ENCODE measurements at regions not wholly inside any gene's neighbourhood (a gene's known extent, or its start where the extent isn't known, plus 50 kb on each side); places are given as distances from the start of the nearest gene placed in this dataset.

- in situ Hi-C loops (cut with HindIII; ENCODE audit: low sequenced_read_pairs) = no loop called here
Observed at GRCh38 chr5:56558131-56558745, 257.1 kb upstream of the MAP3K1 start.

- in situ Hi-C loops (cut with HindIII; ENCODE audit: low sequenced_read_pairs) = no loop called here
Observed at GRCh38 chr5:56557198-56557597, 258.2 kb upstream of the MAP3K1 start.

DNA sequence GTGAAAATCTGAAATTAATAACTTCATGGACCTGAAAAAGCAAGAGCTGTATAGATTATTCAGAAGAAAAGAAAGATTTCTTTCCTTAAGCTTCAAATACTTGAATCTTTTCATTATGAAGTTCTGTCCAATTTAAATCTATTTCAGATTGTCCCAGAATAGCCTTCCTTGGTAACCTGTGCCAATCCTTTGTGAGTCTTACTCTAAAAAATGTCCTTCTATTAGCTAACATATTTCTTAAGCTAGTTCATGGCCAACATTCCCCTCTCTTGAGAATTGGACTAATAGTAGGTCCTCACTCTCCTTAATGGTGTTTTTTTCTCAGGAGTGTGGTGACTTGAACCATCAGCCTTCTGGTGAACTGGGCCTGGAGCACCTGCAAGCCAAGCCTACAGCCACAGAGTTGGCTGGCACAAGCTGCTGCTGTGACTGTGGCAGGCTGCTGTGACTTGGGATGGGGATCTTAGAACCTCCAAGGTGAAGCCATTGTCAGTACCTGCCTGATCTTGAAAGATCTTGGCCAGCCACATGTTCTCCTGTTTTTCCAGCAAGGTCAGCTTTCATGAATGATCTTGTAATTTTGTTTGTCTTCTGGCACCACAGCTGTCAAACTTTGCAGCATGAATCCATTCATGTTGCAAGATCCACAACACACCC, 262.6 kb upstream of the MAP3K1 start:
- in situ Hi-C loops (cut with HindIII; ENCODE audit: low sequenced_read_pairs) = no loop called here

DNA sequence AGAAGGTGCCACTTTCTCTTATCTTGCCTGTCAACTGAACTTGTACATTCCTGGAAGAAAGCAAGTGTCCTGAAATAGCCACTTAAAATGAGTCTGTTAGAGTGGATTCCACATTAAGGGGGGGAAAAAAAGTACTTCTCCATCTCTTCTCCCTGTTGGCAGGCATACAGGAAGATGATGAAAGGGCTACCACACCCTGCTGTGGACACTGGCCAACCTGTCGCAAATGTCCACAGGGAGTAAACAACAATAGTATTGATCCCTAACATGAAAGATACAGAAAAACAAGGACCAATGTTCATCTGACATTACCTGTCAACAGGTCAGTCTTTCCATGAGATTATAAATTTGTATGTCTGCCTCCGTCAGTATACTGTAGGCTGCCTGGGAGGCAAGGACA, 265.1 kb upstream of the MAP3K1 start:
- in situ Hi-C loops (cut with HindIII; ENCODE audit: low sequenced_read_pairs) = no loop called here

DNA sequence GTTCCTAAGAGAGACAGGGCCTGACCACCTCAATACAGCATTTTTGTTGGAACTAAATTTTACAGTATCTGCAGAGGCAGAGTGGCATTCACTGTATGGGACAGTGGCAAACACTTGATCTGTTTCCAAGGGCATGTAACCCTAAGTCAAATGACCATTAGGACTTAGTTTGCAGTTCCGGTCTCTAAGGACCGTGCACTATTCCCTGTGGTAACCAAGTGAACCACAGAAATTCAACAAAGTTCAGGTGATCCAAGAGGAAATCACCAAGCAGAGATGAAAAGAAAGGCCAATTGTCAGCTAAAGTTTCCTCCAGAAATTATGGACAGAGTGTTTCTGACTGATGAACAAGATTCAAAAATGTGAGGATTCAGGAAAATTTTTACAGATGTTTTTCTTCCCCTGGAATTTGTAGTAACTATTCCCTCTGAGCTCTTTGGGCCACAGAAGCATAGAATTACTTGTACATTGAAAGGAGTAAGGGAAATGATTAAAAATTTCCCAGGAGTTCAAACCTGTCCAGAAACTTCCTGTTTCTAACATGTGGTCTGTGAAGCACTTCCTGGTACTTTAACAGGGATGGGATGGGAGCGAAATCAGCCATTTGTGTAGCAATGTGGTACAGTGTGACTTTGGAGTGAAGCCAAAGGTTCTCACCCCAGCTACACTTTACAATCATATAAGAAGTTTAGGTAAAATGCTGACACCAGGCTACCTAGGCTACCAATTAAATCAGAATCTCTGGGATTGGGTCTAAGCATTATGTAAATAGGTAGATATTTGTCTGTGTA, 266.1 kb upstream of the MAP3K1 start:
- in situ Hi-C loops (cut with HindIII; ENCODE audit: low sequenced_read_pairs) = no loop called here

DNA sequence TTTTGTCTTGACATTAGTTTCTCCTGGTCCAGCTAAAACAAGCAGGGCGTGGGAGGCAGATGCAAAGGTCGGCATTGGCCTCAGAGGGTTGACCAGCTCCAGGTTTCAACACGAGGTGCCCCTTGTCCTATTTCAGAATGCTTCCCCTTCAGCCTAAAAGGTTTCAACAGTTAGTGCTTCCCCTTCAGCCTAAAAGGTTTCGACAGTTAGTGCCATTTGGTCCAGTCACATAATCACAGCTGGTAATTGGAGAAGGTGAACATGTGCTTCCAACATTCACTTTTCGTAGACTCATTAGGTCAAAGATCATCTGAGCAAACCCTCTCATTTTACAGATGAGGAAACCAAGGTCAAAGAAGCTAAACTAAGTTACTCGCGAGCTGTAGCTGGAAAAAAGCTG, 270.3 kb upstream of the MAP3K1 start:
- in situ Hi-C loops (cut with HindIII; ENCODE audit: low sequenced_read_pairs) = no loop called here

GRCh38 chr5:56543441-56544388, 271.6 kb upstream of the MAP3K1 start:
- in situ Hi-C loops (cut with HindIII; ENCODE audit: low sequenced_read_pairs) = no loop called here

DNA sequence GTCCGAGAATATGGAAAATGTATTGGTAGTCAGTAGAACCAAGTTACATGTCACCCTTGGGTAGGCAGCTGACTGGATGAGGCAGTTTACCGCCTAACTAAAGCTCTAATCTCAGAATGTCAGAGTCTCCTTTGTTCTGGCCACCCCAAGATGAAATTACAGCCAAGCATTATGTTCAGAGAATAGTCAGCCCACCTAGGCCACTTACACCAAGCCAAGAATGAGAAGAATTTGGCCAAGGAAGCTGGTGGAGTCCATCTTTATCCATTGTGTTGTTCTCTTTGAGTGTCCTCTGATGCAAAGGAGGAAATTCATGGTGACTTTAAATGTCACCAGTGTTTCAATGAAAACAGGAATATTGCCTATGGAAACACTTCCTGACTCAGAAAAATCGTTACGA, 275.1 kb upstream of the MAP3K1 start:
- in situ Hi-C loops (cut with HindIII; ENCODE audit: low sequenced_read_pairs) = no loop called here

- in situ Hi-C loops (cut with HindIII; ENCODE audit: low sequenced_read_pairs) = no loop called here
Observed at GRCh38 chr5:56538580-56538979, 276.8 kb upstream of the MAP3K1 start.

- in situ Hi-C loops (cut with HindIII; ENCODE audit: low sequenced_read_pairs) = no loop called here
Observed at GRCh38 chr5:56535347-56535746, 280.0 kb upstream of the MAP3K1 start.

DNA sequence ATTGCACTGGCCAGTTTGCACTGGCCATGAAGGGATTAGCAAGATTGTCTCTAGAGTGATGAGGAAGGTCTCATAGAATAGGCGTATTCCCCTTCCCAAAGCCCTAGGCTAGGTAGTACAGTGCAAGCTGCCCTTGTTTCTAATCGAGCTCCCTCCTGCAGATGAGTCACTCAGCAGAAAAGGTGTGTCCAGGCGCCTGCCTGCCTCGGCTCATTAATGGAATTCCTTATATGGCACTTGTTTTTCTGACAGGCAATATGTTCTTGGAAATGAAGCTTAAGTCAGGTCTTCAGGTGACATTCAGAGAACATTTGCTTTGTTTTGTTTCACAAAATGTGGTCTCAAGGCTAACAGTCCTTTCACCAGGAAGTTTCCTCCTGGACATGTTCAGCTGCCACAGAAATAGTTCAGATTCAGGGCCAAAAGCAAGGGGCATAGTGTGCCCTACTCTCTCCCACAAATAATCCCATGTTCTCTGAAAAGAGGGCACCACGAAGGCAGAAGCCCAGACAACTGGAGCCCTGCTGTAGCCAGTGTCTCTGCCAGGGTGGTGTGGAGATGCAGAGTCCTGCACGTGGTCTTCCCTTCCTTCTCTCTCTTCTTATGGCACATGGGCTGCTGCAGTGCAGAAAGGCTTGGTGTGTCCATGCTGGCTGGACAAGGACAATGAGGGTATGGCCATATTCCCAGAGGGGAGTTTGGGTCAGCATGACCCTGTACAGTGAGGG, 281.1 kb upstream of the MAP3K1 start:
- in situ Hi-C loops (cut with HindIII; ENCODE audit: low sequenced_read_pairs) = loop anchor here (5.0 kb wide), 1 partner anchor 122 kb away; no protein-coding TSS in a partner anchor

- in situ Hi-C loops (cut with HindIII; ENCODE audit: low sequenced_read_pairs) = loop anchor here (5.0 kb wide), 1 partner anchor 120 kb away; no protein-coding TSS in a partner anchor
Observed at GRCh38 chr5:56532466-56532865, 282.9 kb upstream of the MAP3K1 start.

DNA sequence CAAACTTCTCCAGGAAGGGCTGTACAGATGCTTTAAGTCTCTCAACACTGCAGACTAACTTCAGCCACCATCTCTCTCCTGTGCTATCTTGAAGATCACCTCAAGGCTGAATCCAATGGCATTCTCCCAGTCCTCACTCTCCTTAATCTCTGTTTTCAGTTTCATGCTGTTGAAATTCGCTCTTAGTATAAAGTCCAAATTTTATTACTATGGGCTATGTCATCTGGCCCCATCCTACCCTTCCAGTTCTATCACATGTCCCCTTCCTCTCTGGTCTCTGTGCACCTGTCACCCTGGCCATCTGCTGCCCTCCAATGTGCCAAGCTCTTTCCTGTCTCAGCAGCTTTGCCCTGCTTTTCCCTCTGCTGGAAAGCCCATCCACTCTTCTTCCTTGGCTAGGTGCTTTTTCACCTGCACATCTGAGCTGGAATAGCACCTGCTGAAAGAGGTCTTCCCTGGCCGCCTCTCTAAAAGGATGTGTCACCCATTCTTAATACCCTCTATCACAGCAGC, 284.7 kb upstream of the MAP3K1 start:
- in situ Hi-C loops (cut with HindIII; ENCODE audit: low sequenced_read_pairs) = loop anchor here (5.0 kb wide), 1 partner anchor 118 kb away; no protein-coding TSS in a partner anchor

DNA sequence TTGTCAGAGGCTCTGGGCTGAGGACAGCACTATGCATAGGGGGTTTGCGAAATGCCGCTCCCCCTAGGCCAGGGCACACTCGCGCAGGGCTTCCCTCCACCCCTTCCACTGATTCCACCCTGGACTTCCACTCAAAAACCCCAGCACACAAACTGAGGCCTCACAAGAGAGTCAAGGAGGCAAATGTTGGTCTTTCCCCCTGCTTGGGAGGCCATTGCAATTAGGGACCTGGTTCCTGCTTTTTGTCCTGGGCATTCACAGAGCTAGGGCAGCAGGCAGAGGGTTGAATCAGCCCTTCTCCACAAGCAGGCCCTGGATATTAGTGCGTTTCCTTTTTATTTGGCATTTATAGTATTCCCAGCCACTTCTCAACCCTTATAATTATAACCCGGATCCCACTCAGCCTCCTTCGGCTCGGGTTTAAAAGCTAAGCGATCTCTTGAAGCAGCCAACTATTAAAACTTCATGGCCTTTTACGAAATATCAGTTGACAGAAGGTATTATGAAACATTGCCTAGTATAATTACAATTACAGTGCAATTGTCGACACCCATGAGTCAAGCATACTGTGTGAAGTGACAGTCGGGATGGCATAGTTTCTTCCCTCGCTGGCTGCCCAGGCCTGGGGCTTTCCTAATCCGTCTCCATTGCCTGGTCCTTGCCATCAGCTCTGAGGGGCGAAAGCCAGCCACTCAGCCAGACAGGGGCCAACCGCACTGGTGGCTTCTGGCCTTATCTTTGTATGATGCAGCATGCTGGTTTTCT, 285.5 kb upstream of the MAP3K1 start:
- in situ Hi-C loops (cut with HindIII; ENCODE audit: low sequenced_read_pairs) = loop anchor here (5.0 kb wide), 1 partner anchor 118 kb away; no protein-coding TSS in a partner anchor

DNA sequence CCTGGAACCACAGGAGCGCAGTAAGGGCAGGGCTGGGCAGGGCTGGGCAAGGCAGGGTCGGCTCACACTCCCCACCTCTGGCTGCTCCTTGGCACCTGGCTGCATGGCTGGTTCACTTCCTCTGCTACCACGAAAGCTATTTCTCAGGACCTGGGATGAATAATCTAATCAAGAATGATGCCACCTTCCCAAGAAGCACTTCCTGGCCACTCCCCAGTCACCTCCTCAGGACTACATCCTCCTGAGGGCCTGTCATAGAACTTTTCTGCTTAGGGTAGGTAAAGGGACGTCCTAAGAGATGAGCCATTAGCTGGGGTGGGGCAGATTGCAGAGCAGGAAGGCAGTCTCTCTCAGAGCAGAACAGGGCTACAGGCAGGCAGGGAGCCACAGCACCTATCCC, 288.2 kb upstream of the MAP3K1 start:
- in situ Hi-C loops (cut with HindIII; ENCODE audit: low sequenced_read_pairs) = no loop called here

- in situ Hi-C loops (cut with HindIII; ENCODE audit: low sequenced_read_pairs) = no loop called here
Observed at GRCh38 chr5:56525113-56525512, 290.2 kb upstream of the MAP3K1 start.

GRCh38 chr5:56523790-56524575, 290.9 kb upstream of the ANKRD55 start:
- in situ Hi-C loops (cut with HindIII; ENCODE audit: low sequenced_read_pairs) = no loop called here

GRCh38 chr5:56522960-56523359, 289.8 kb upstream of the ANKRD55 start:
- in situ Hi-C loops (cut with HindIII; ENCODE audit: low sequenced_read_pairs) = no loop called here
